GM18517 (cell line): ENCODE measurements at regions not wholly inside any gene's neighbourhood (a gene's known extent, or its start where the extent isn't known, plus 50 kb on each side); places are given as distances from the start of the nearest gene placed in this dataset.
"Not testable (repeated sequence)": the region's sequence is repeated elsewhere in the genome, so short reads cannot be mapped to it uniquely, and the experiment has no call there.

Experiments
- ATAC-seq: cut with Tn5 transposase; IDR thresholded peaks from one replicate; pipeline ENCODE4 v1.9.1; 2021; ENCODE audit warnings: mild to moderate bottlenecking, moderate library complexity; ENCODE audit not compliant: unreplicated experiment

- no peak for ATAC-seq
Observed at GRCh38 chr7:109577265-109577664, 1007.6 kb downstream of the DNAJB9 start.

- ATAC-seq, result no peak
Observed at GRCh38 chr7:109579901-109580300, 1010.2 kb downstream of the DNAJB9 start.

GRCh38 chr7:109582211-109582610, 1012.5 kb downstream of the DNAJB9 start:
- ATAC-seq, result no peak

GRCh38 chr7:109596948-109597347, 1027.3 kb downstream of the DNAJB9 start:
- not testable (repeated sequence) for ATAC-seq

- no peak for ATAC-seq
Observed at GRCh38 chr7:109611656-109612055, 1042.0 kb downstream of the DNAJB9 start.

GRCh38 chr7:109616551-109617069, 1046.9 kb downstream of the DNAJB9 start:
- no peak for ATAC-seq

GRCh38 chr7:109622320-109622719, 1052.6 kb downstream of the DNAJB9 start:
- no peak for ATAC-seq

- ATAC-seq, result not testable (repeated sequence)
Observed at GRCh38 chr7:109632890-109633289, 1063.2 kb downstream of the DNAJB9 start.

GRCh38 chr7:109635374-109635773, 1065.7 kb downstream of the DNAJB9 start:
- no peak for ATAC-seq

GRCh38 chr7:109637428-109637990, 1067.8 kb downstream of the DNAJB9 start:
- ATAC-seq, result no peak

GRCh38 chr7:109638321-109638720, 1068.6 kb downstream of the DNAJB9 start:
- no peak for ATAC-seq

GRCh38 chr7:109639561-109639960, 1069.9 kb downstream of the DNAJB9 start:
- no peak for ATAC-seq

- ATAC-seq, result no peak
Observed at GRCh38 chr7:109641445-109641844, 1071.8 kb downstream of the DNAJB9 start.

GRCh38 chr7:109646124-109646523, 1076.5 kb downstream of the DNAJB9 start:
- ATAC-seq, result no peak

GRCh38 chr7:109646594-109646993, 1076.9 kb downstream of the DNAJB9 start:
- not testable (repeated sequence) for ATAC-seq

GRCh38 chr7:109647263-109647662, 1077.6 kb downstream of the DNAJB9 start:
- not testable (repeated sequence) for ATAC-seq

GRCh38 chr7:109659261-109659660, 1089.6 kb downstream of the DNAJB9 start:
- no peak for ATAC-seq

- ATAC-seq, result no peak
Observed at GRCh38 chr7:109660401-109660800, 1090.7 kb downstream of the DNAJB9 start.

GRCh38 chr7:109663806-109664205, 1094.1 kb downstream of the DNAJB9 start:
- no peak for ATAC-seq

- not testable (repeated sequence) for ATAC-seq
Observed at GRCh38 chr7:109687269-109687668, 1117.6 kb downstream of the DNAJB9 start.

- not testable (repeated sequence) for ATAC-seq
Observed at GRCh38 chr7:109692613-109693012, 1122.9 kb downstream of the DNAJB9 start.

GRCh38 chr7:109694149-109695071, 1124.7 kb downstream of the DNAJB9 start:
- ATAC-seq, result no peak
